ENCODE measurements at regions not wholly inside any gene's neighbourhood (a gene's known extent, or its start where the extent isn't known, plus 50 kb on each side); places are given as distances from the start of the nearest gene placed in this dataset.

- no peak overlapping the region for H3K27ac Mint-ChIP-seq
- no peaks in the 10 kb centered on the region for H3K27me3 Mint-ChIP-seq
- H3K4me1 Mint-ChIP-seq, result no peaks in the 10 kb centered on the region
- H3K4me3 Mint-ChIP-seq, result no peak overlapping the region
- no peaks in the 10 kb centered on the region for H3K36me3 Mint-ChIP-seq (ENCODE audit: low read depth)
- H3K9me3 Mint-ChIP-seq, result no peaks in the 10 kb centered on the region
- ATAC-seq (no peak), DNase-seq (no peak)
Observed at GRCh38 chr2:151197184-151198108, 64.2 kb downstream of the RBM43 start.

DNA sequence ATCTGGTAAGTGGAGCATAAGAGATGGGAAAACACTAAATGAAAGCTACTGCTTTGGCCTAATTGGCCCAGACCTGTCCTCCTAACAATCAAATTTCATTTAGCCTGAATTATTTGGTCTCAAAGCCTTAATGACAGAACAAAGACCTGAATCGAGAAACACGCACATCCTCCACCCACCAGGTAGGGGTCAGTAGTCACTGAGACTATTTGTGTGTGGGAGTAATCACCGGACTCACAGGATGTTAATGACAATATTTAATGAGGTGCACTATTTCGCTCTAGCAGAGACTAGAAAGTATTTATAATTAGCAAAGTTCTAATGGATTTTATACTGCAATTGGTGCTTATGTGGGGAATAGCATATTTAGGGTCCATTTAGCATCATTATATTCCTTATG, 68.1 kb downstream of the RBM43 start:
- Mint-ChIP-seq H3K27ac (no peak overlapping the region), H3K27me3 (no peaks in the 10 kb centered on the region), H3K36me3 (ENCODE audit: low read depth) (no peaks in the 10 kb centered on the region), H3K4me3 (no peak overlapping the region), H3K9me3 (no peaks in the 10 kb centered on the region), H3K4me1 (peaks cover 2% of the 10 kb centered on the region)
- no peak for DNase-seq
- no peak for ATAC-seq

- Mint-ChIP-seq H3K9me3 (no peaks in the 10 kb centered on the region), H3K27ac (no peak overlapping the region), H3K36me3 (ENCODE audit: low read depth) (no peaks in the 10 kb centered on the region), H3K4me1 (peaks cover 2% of the 10 kb centered on the region), H3K27me3 (no peaks in the 10 kb centered on the region), H3K4me3 (no peak overlapping the region)
- no peak for DNase-seq
- ATAC-seq, result no peak
Observed at GRCh38 chr2:151192681-151193080, 69.0 kb downstream of the RBM43 start.

DNA sequence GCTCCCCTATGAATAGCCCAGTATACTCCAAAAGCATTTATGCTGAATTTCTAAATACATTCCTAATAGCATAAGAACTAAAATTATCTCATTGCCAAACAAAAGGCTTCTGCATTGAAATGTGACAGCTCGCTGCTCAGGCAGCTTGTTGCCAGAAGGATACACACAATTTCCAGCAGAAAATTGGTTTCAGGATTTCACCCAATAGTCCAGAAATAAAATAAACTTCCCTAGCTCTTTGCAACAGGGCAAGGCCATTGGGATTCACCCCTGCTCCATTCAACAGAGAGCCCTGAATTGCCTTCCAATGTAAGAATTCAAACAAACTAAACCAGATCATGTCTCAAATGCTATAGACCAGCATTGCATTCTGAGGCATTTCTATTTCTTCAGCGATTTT, 70.7 kb downstream of the RBM43 start:
- Mint-ChIP-seq H3K4me1 (peaks cover 2% of the 10 kb centered on the region), H3K27ac (no peak overlapping the region), H3K9me3 (no peaks in the 10 kb centered on the region), H3K4me3 (no peak overlapping the region), H3K27me3 (no peaks in the 10 kb centered on the region), H3K36me3 (ENCODE audit: low read depth) (no peaks in the 10 kb centered on the region)
- ATAC-seq, result no peak
- no peak for DNase-seq

DNA sequence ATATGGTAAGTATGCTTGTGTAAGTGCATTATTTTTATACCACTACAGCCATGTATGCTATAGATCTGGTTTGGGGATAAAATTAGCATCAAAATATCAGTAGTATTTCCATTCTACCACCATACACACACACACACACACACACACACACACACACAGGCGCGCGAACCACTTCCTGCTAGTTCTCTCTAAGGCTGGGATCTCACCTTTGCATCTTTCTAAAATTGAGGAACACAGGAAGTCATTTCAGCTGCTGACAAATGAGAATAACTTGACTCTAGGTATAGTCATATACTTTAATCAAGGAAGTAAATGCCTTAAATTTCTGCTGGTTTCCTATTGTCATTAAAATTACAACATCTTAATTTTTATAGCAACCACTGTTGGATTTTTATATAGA, 72.5 kb downstream of the RBM43 start:
- ATAC-seq (no peak), DNase-seq (no peak)
- Mint-ChIP-seq H3K27me3 (no peaks in the 10 kb centered on the region), H3K4me1 (peaks cover 2% of the 10 kb centered on the region), H3K9me3 (no peaks in the 10 kb centered on the region), H3K36me3 (ENCODE audit: low read depth) (no peaks in the 10 kb centered on the region), H3K4me3 (no peak overlapping the region), H3K27ac (no peak overlapping the region)

GRCh38 chr2:151186011-151186410, 75.7 kb downstream of the RBM43 start:
- DNase-seq (no peak), ATAC-seq (no peak)
- Mint-ChIP-seq H3K4me3 (no peak overlapping the region), H3K4me1 (peaks cover 2% of the 10 kb centered on the region), H3K36me3 (ENCODE audit: low read depth) (no peaks in the 10 kb centered on the region), H3K27ac (no peak overlapping the region), H3K9me3 (no peaks in the 10 kb centered on the region), H3K27me3 (no peaks in the 10 kb centered on the region)

- DNase-seq (no peak), ATAC-seq (no peak)
- H3K4me3 Mint-ChIP-seq, result no peak overlapping the region
- no peaks in the 10 kb centered on the region for H3K36me3 Mint-ChIP-seq (ENCODE audit: low read depth)
- H3K27me3 Mint-ChIP-seq, result no peaks in the 10 kb centered on the region
- no peak overlapping the region for H3K27ac Mint-ChIP-seq
- H3K9me3 Mint-ChIP-seq, result no peaks in the 10 kb centered on the region
- no peaks in the 10 kb centered on the region for H3K4me1 Mint-ChIP-seq
Observed at GRCh38 chr2:151182899-151183809, 78.5 kb downstream of the RBM43 start.

DNA sequence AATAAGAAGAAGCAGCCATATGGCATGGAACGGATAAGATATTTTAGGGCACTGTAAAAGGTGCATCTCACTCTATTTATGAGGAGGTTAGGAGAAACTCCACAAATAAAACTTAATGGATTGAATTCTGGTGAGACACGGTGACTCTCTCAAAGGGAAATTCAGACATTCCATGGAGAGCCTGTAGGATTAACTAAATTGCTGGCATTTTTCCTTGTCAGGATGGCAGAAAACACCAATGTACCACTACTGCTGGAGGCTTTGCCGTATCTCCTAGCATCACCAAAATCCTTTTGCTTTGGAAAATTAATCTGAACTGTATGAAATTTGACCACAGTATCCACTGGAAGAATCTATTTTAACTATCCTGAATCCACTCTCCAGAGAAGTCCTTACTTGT, 79.3 kb downstream of the RBM43 start:
- DNase-seq (no peak), ATAC-seq (no peak)
- no peaks in the 10 kb centered on the region for H3K9me3 Mint-ChIP-seq
- H3K27ac Mint-ChIP-seq, result no peak overlapping the region
- H3K36me3 Mint-ChIP-seq (ENCODE audit: low read depth), result no peaks in the 10 kb centered on the region
- no peaks in the 10 kb centered on the region for H3K4me1 Mint-ChIP-seq
- no peak overlapping the region for H3K4me3 Mint-ChIP-seq
- H3K27me3 Mint-ChIP-seq, result no peaks in the 10 kb centered on the region

GRCh38 chr2:151181524-151181923, 80.1 kb downstream of the RBM43 start:
- H3K27ac Mint-ChIP-seq, result no peak overlapping the region
- H3K4me3 Mint-ChIP-seq, result no peak overlapping the region
- H3K27me3 Mint-ChIP-seq, result no peaks in the 10 kb centered on the region
- DNase-seq, result no peak
- no peaks in the 10 kb centered on the region for H3K4me1 Mint-ChIP-seq
- H3K9me3 Mint-ChIP-seq, result no peaks in the 10 kb centered on the region
- no peaks in the 10 kb centered on the region for H3K36me3 Mint-ChIP-seq (ENCODE audit: low read depth)
- ATAC-seq, result no peak

GRCh38 chr2:151180123-151180522, 81.5 kb downstream of the RBM43 start:
- Mint-ChIP-seq H3K27ac (no peak overlapping the region), H3K27me3 (no peaks in the 10 kb centered on the region)

GRCh38 chr2:151178207-151178606, 83.5 kb downstream of the RBM43 start:
- ATAC-seq, result no peak
- H3K27ac Mint-ChIP-seq, result no peak overlapping the region
- H3K4me1 Mint-ChIP-seq, result no peaks in the 10 kb centered on the region
- no peaks in the 10 kb centered on the region for H3K36me3 Mint-ChIP-seq (ENCODE audit: low read depth)
- DNase-seq, result no peak
- no peak overlapping the region for H3K4me3 Mint-ChIP-seq
- no peaks in the 10 kb centered on the region for H3K27me3 Mint-ChIP-seq
- no peaks in the 10 kb centered on the region for H3K9me3 Mint-ChIP-seq

More at GRCh38 chr2:151180123-151180522, 81.5 kb downstream of the RBM43 start:
- no peaks in the 10 kb centered on the region for H3K4me1 Mint-ChIP-seq
- no peaks in the 10 kb centered on the region for H3K36me3 Mint-ChIP-seq (ENCODE audit: low read depth)
- no peaks in the 10 kb centered on the region for H3K9me3 Mint-ChIP-seq
- ATAC-seq, result no peak
- no peak overlapping the region for H3K4me3 Mint-ChIP-seq
- DNase-seq, result no peak

- Mint-ChIP-seq H3K36me3 (ENCODE audit: low read depth) (no peaks in the 10 kb centered on the region), H3K27ac (no peak overlapping the region), H3K4me3 (no peak overlapping the region), H3K4me1 (no peaks in the 10 kb centered on the region), H3K27me3 (no peaks in the 10 kb centered on the region), H3K9me3 (no peaks in the 10 kb centered on the region)
- DNase-seq (no peak), ATAC-seq (no peak)
Observed at GRCh38 chr2:151177756-151178155, 83.9 kb downstream of the RBM43 start.

DNA sequence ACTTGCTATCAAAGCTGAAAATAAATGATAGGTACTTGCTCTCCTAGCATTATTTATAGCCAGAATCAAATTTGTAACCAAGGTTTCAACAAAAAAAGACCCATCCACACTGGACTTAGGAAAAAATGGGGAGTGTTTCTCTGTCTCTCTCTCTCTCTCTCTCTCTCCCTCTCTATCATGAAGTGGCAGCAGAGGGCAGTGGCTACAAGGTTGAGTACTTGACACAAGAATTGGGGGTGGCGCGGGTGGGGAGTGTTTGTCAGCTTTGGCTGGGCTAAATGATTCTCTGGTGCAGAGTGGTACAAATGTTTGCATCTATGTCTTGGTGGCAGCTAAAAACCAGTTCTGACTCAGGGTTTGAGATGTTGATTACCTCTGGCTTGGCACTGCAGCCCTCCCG, 85.0 kb downstream of the RBM43 start:
- no peak overlapping the region for H3K27ac Mint-ChIP-seq
- H3K4me3 Mint-ChIP-seq, result no peak overlapping the region
- DNase-seq (no peak), ATAC-seq (no peak)
- H3K27me3 Mint-ChIP-seq, result no peaks in the 10 kb centered on the region
- H3K9me3 Mint-ChIP-seq, result no peaks in the 10 kb centered on the region
- no peaks in the 10 kb centered on the region for H3K4me1 Mint-ChIP-seq
- no peaks in the 10 kb centered on the region for H3K36me3 Mint-ChIP-seq (ENCODE audit: low read depth)

- no peak for ATAC-seq
- no peak overlapping the region for H3K27ac Mint-ChIP-seq
Observed at GRCh38 chr2:151175864-151176263, 85.8 kb downstream of the RBM43 start.

DNA sequence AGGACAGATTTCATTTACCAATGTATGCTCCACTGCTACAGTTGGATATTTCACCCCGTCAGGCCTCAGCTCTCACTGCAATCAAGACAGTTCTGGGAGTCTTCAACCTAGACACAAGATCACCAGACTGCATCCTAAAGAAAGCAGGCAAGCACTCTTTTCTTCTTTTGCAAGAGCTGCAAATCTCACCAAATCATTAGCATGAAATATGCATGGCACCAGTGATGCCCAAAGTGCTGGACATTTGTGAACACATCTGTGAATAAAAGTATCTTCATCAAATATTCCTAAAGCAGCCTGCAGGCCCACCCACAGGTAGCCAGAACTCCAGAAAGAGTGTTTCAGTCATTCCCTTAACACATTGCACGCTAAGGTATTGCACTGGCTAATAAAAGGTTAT, 87.5 kb downstream of the RBM43 start:
- DNase-seq, result no peak
- no peak for ATAC-seq
- Mint-ChIP-seq H3K4me3 (no peak overlapping the region), H3K9me3 (no peaks in the 10 kb centered on the region), H3K4me1 (no peaks in the 10 kb centered on the region), H3K27ac (no peak overlapping the region), H3K27me3 (no peaks in the 10 kb centered on the region), H3K36me3 (ENCODE audit: low read depth) (no peaks in the 10 kb centered on the region)

More at GRCh38 chr2:151175864-151176263, 85.8 kb downstream of the RBM43 start:
- Mint-ChIP-seq H3K9me3 (no peaks in the 10 kb centered on the region), H3K4me1 (no peaks in the 10 kb centered on the region), H3K27me3 (no peaks in the 10 kb centered on the region), H3K36me3 (ENCODE audit: low read depth) (no peaks in the 10 kb centered on the region), H3K4me3 (no peak overlapping the region)
- no peak for DNase-seq

Data from activated naive CD8-positive, alpha-beta T cell treated with anti-CD3 and anti-CD28 coated beads, Interleukin-2, amount 50 U/mL, for 24 hours (primary cell).